ENCODE measurements at regions not wholly inside any gene's neighbourhood (a gene's known extent, or its start where the extent isn't known, plus 50 kb on each side); places are given as distances from the start of the nearest gene placed in this dataset.

GRCh38 chr21:27083144-27083543 is 116.3 kb upstream of the ADAMTS5 start (continued):
- TF ChIP-seq ZNF462 (CRISPR knock-in tag; IDR thresholded peaks at IDR 0.05) (no peak), CTCF (conservative IDR thresholded peaks at IDR 0.05; ENCODE audit: low read depth in 2 of 2) (no peak)

GRCh38 chr21:27082431-27083010 is 115.6 kb upstream of the ADAMTS5 start:
- H3K4me1 Mint-ChIP-seq: peaks cover 2% of the 10 kb centered on the region; the same call in 1 of the 3 replicates
- DNase-seq (ENCODE audit: low spot score) (no peak), ATAC-seq (no peak)
- Histone ChIP-seq H3K79me2 (replicated peaks; ENCODE audit: insufficient read depth) (no peaks in the 10 kb centered on the region), H2AFZ (no peak overlapping the region), H3K27me3 (ENCODE audit: insufficient read depth) (no peaks in the 10 kb centered on the region), H3F3A (replicated peaks; ENCODE audit: low read depth) (no peaks in the 10 kb centered on the region), H3K4me3 (no peak overlapping the region), H4K20me1 (replicated peaks; ENCODE audit: insufficient read depth) (no peaks in the 10 kb centered on the region), H3K4me1 (ENCODE audit: insufficient read depth) (no peaks in the 10 kb centered on the region), H3K9me2 (ENCODE audit: insufficient read depth) (no peaks in the 10 kb centered on the region), H3K27ac (ENCODE audit: low read depth) (no peak overlapping the region), H3K4me2 (no peak overlapping the region), H3K36me3 (ENCODE audit: insufficient read depth) (no peaks in the 10 kb centered on the region)
- H3K9me3 Mint-ChIP-seq: no peaks in the 10 kb centered on the region
- H3K27me3 Mint-ChIP-seq (ENCODE audit: insufficient read depth, low read depth, poor library complexity): no peaks in the 10 kb centered on the region
- H3K27ac Mint-ChIP-seq: no peak overlapping the region
- no peak overlapping the region for H3K4me3 Mint-ChIP-seq
- no peaks in the 10 kb centered on the region for H3K36me3 Mint-ChIP-seq (ENCODE audit: low read depth)
- TF ChIP-seq REST (IDR thresholded peaks at IDR 0.05; ENCODE audit: unreplicated experiment): no peak
- no peak for TF ChIP-seq NANOG (IDR thresholded peaks at IDR 0.05; ENCODE audit: borderline replicate concordance)
- no peak for TF ChIP-seq STAT1 (IDR thresholded peaks at IDR 0.05; ENCODE audit: unreplicated experiment)

All from GM23338 (cell line).